ENCODE measurements at regions not wholly inside any gene's neighbourhood (a gene's known extent, or its start where the extent isn't known, plus 50 kb on each side); places are given as distances from the start of the nearest gene placed in this dataset.

DNA sequence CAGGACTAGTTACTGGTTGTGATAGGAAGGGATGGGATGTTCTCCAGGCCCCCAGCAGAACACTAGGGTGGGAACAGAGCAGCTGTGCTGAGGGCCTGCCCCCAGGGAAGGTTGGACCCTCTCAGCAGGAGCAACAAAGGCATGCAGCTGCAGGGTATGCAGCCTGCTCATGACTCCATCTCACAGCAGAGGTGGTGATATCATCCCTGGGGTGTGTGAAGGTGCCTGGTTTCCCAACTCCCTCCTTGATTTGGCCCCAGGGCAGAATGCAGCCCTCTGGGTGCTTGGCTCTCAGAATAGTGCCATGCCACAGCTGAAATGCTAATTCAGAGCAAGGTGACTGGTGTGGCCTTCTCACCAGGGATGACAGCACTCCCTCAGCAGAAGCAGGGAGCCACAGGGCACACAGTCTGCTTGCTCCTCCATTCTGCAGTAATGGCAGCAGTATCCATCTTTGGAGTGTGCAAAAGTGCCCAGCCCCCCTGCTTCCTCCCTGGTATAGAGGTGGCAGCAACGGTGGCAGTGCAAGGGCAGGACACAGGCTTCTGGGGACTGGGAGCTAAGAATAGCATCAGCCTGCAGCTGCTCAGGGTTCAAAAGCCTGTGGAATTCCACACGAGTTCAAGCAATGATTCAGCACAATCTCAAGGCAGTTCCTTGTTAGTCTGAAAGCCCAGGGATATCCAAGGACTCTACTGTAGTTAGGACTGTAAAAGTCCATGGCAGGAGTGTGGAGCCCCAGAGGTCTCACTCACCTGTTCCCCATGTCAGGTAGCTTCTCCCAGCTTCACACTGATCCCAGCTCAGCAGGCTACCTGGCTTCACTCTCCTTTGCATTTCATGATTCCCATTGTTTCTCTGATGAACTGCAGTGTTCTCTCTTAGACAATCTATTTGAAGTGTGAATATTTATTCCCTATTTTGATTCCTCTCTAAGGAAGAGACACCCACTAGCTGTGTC, 298.1 kb upstream of the FOXG1 start:
- TF ChIP-seq ZSCAN18 (tag by site-specific recombination; IDR thresholded peaks at IDR 0.05) (no peak), ZSCAN23 (tag by site-specific recombination; IDR thresholded peaks at IDR 0.05) (no peak), KLF8 (tag by site-specific recombination; IDR thresholded peaks at IDR 0.05) (no peak), ZNF37A (tag by site-specific recombination; IDR thresholded peaks at IDR 0.05) (no peak), ZNF2 (tag by site-specific recombination; IDR thresholded peaks at IDR 0.05) (no peak), ZBTB17 (tag by site-specific recombination; IDR thresholded peaks at IDR 0.05) (no peak), REST (tag by site-specific recombination; IDR thresholded peaks at IDR 0.05) (no peak), ZNF138 (tag by site-specific recombination; IDR thresholded peaks at IDR 0.05; ENCODE audit: borderline replicate concordance) (no peak)
- CTCF ChIA-PET = no interaction called here
- H3K27ac ChIP-seq (ENCODE audit: extremely low read depth, low read depth, low read length) = no peak overlapping the region
- no peak overlapping the region for H3K4me3 ChIP-seq (ENCODE audit: low read depth, low read length)
- H3K4me1 ChIP-seq (ENCODE audit: control insufficient read depth, insufficient read depth, low read length) = no peaks in the 10 kb centered on the region
- H3K9me3 ChIP-seq (ENCODE audit: control insufficient read depth, insufficient read depth, low read depth, low read length) = no peaks in the 10 kb centered on the region
- POLR2A ChIA-PET = no interaction called here
- H3K36me3 ChIP-seq (ENCODE audit: control insufficient read depth in 2 of 2, insufficient read depth in 1 of 2, low read length in 2 of 2) = no peaks in the 10 kb centered on the region

- ChIA-PET POLR2A (no interaction called here), CTCF (no interaction called here)
- H3K4me1 ChIP-seq (ENCODE audit: control insufficient read depth, insufficient read depth, low read length) = no peaks in the 10 kb centered on the region
- no peaks in the 10 kb centered on the region for H3K36me3 ChIP-seq (ENCODE audit: control insufficient read depth in 2 of 2, insufficient read depth in 1 of 2, low read length in 2 of 2)
- no peak overlapping the region for H3K4me3 ChIP-seq (ENCODE audit: low read depth, low read length)
- H3K9me3 ChIP-seq (ENCODE audit: control insufficient read depth, insufficient read depth, low read depth, low read length) = no peaks in the 10 kb centered on the region
- TF ChIP-seq, protein P1, sequence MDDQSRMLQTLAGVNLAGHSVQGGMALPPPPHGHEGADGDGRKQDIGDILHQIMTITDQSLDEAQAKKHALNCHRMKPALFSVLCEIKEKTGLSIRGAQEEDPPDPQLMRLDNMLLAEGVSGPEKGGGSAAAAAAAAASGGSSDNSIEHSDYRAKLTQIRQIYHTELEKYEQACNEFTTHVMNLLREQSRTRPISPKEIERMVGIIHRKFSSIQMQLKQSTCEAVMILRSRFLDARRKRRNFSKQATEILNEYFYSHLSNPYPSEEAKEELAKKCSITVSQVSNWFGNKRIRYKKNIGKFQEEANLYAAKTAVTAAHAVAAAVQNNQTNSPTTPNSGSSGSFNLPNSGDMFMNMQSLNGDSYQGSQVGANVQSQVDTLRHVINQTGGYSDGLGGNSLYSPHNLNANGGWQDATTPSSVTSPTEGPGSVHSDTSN (CRISPR knock-in tag; IDR thresholded peaks at IDR 0.05) = no peak
- TF ChIP-seq, protein P2, sequence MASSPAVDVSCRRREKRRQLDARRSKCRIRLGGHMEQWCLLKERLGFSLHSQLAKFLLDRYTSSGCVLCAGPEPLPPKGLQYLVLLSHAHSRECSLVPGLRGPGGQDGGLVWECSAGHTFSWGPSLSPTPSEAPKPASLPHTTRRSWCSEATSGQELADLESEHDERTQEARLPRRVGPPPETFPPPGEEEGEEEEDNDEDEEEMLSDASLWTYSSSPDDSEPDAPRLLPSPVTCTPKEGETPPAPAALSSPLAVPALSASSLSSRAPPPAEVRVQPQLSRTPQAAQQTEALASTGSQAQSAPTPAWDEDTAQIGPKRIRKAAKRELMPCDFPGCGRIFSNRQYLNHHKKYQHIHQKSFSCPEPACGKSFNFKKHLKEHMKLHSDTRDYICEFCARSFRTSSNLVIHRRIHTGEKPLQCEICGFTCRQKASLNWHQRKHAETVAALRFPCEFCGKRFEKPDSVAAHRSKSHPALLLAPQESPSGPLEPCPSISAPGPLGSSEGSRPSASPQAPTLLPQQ (tag by site-specific recombination; IDR thresholded peaks at IDR 0.05) = no peak
- TF ChIP-seq, protein P3, sequence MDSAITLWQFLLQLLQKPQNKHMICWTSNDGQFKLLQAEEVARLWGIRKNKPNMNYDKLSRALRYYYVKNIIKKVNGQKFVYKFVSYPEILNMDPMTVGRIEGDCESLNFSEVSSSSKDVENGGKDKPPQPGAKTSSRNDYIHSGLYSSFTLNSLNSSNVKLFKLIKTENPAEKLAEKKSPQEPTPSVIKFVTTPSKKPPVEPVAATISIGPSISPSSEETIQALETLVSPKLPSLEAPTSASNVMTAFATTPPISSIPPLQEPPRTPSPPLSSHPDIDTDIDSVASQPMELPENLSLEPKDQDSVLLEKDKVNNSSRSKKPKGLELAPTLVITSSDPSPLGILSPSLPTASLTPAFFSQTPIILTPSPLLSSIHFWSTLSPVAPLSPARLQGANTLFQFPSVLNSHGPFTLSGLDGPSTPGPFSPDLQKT (IDR thresholded peaks at IDR 0.05; ENCODE audit: borderline replicate concordance, low read depth, low read length) = no peak
- TF ChIP-seq ZNF184 (tag by site-specific recombination; IDR thresholded peaks at IDR 0.05) (no peak), SP2 (tag by site-specific recombination; IDR thresholded peaks at IDR 0.05) (no peak), ZNF521 (tag by site-specific recombination; IDR thresholded peaks at IDR 0.05) (no peak), ZNF514 (tag by site-specific recombination; IDR thresholded peaks at IDR 0.05) (no peak)
- H3K27ac ChIP-seq (ENCODE audit: extremely low read depth, low read depth, low read length) = no peak overlapping the region
Measured at GRCh38 chr14:28482251-28483040, 284.1 kb upstream of the FOXG1 start.

Measured in HEK293 (cell line).